PC-9 (cell line): ENCODE measurements at regions not wholly inside any gene's neighbourhood (a gene's known extent, or its start where the extent isn't known, plus 50 kb on each side); places are given as distances from the start of the nearest gene placed in this dataset.

Experiments
- BruUV-seq: library from RNA; stranded (reverse); fragments of 400-500 nt; replicated peaks from 2 replicates; lab custom pipeline; 2021; lab: Mats Ljungman, UMichigan
- CTCF ChIA-PET: fragments of 300-600 bp; sonication (Branson Sonifier 250); formaldehyde crosslinking; loops from one replicate; lab custom pipeline; 2022; ENCODE audit warnings: antibody characterized with exemption; lab: Charles Lee
- POLR2A ChIA-PET: fragments of 300-600 bp; sonication (Branson Sonifier 250); formaldehyde crosslinking; loops from one replicate; lab custom pipeline; 2022; ENCODE audit warnings: antibody characterized with exemption; ENCODE audit not compliant: unreplicated experiment; lab: Charles Lee
- DNase-seq, 2 experiments: peaks; one replicate each; pipeline versions ENCODE4 v3.0.0 to v3.0.0-alpha.2; 2015 to 2022; ENCODE audit warnings: mixed read lengths in 1 of 2
- H2AFZ ChIP-seq: fragments of 200-600 bp; sonication (generic); 2 replicates; pipeline ENCODE4 v1.8.1; 2017; ENCODE audit warnings: antibody characterized with exemption
- H3F3A ChIP-seq: fragments of 200-600 bp; sonication (generic); 2 replicates; pipeline ENCODE4 v1.8.1; 2017; ENCODE audit warnings: antibody characterized with exemption, mild to moderate bottlenecking, low read depth; ENCODE audit not compliant: insufficient read depth
- H3K27ac ChIP-seq: fragments of 200-600 bp; sonication (generic); 2 replicates; pipeline ENCODE4 v1.6.1; 2016; ENCODE audit warnings: mixed run types
- H3K27me3 ChIP-seq: fragments of 200-600 bp; sonication (generic); 2 replicates; pipeline ENCODE4 v1.6.1; 2016; ENCODE audit warnings: low read depth, mixed run types; ENCODE audit not compliant: insufficient read depth
- H3K36me3 ChIP-seq: fragments of 200-600 bp; sonication (generic); 2 replicates; pipeline ENCODE4 v1.6.1; 2016; ENCODE audit warnings: low read depth, mixed run types
- H3K4me1 ChIP-seq: fragments of 200-600 bp; sonication (generic); replicated peaks from 2 replicates; pipeline ENCODE4 v1.6.1; 2016; ENCODE audit warnings: mixed run types; ENCODE audit not compliant: insufficient read depth
- H3K4me2 ChIP-seq: fragments of 200-600 bp; sonication (generic); 2 replicates; pipeline ENCODE4 v1.6.1; 2017; ENCODE audit warnings: mixed run types
- H3K4me3 ChIP-seq: fragments of 200-600 bp; sonication (generic); 2 replicates; pipeline ENCODE4 v1.6.1; 2016; ENCODE audit warnings: mixed run types
- H3K79me2 ChIP-seq: fragments of 200-600 bp; sonication (generic); 2 replicates; pipeline ENCODE4 v1.6.1; 2017; ENCODE audit warnings: low read depth, mixed run types
- H3K9me2 ChIP-seq: fragments of 200-600 bp; sonication (generic); 2 replicates; pipeline ENCODE4 v1.8.1; 2017; ENCODE audit warnings: mild to moderate bottlenecking; ENCODE audit not compliant: insufficient read depth
- H3K9me3 ChIP-seq: fragments of 200-600 bp; sonication (generic); 2 replicates; pipeline ENCODE4 v1.8.1; 2016; ENCODE audit warnings: low read depth; ENCODE audit not compliant: insufficient read depth
- H4K20me1 ChIP-seq: fragments of 200-600 bp; sonication (generic); 2 replicates; pipeline ENCODE4 v1.8.1; 2017; ENCODE audit not compliant: insufficient read depth
- EZH2 ChIP-seq: fragments of 200-600 bp; sonication (generic); IDR thresholded peaks from 2 replicates; pipeline ENCODE4 v1.8.0; 2017; ENCODE audit warnings: antibody characterized with exemption, low read depth
- intact Hi-C: fragments of 100-400 bp; cut with micrococcal nuclease; formaldehyde crosslinking; loops from one replicate; pipeline ENCODE4 v1.10.0; 2022; ENCODE audit not compliant: unreplicated experiment
- TF ChIP-seq, protein P1 (sequence below): fragments of 200-600 bp; sonication (generic); conservative IDR thresholded peaks from 2 replicates; pipeline ENCODE4 v1.6.1; 2017; ENCODE audit warnings: mixed run types, antibody characterized with exemption, mild to moderate bottlenecking, moderate library complexity

DNA sequence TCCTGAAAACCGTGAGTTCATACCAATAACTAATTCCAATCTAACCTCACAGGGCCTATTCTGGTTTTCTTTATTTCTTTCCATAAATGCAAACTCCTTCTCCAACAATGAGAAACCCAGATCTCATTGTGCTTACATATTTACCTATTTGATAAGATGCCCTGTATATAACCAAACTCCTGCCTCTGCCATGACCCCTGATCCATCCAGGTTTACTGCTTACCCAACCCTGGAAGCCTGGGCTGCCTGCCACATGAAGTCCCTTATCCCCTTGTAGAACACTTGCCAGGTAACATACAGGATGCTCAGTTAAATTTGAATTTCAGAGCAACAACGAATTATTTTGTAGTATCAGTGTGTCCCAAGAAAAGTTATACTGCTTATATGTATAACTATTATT lies 766.1 kb downstream of the LTN1 start:
- CTCF ChIA-PET: no interaction called here
- no peaks in the 10 kb centered on the region for H3K36me3 ChIP-seq

GRCh38 chr21:28224191-28224726 lies 768.4 kb downstream of the LTN1 start:
- no peaks in the 10 kb centered on the region for H4K20me1 ChIP-seq
- no peaks in the 10 kb centered on the region for H3K4me1 ChIP-seq
- intact Hi-C loops: no loop called here
- no peak overlapping the region for H2AFZ ChIP-seq
- no peak overlapping the region for H3K4me2 ChIP-seq
- H3K27me3 ChIP-seq: no peaks in the 10 kb centered on the region
- H3K79me2 ChIP-seq: no peaks in the 10 kb centered on the region
- BruUV-seq: no TSS peak
- no peaks in the 10 kb centered on the region for H3K9me2 ChIP-seq
- H3K36me3 ChIP-seq: no peaks in the 10 kb centered on the region
- TF ChIP-seq, protein P1, sequence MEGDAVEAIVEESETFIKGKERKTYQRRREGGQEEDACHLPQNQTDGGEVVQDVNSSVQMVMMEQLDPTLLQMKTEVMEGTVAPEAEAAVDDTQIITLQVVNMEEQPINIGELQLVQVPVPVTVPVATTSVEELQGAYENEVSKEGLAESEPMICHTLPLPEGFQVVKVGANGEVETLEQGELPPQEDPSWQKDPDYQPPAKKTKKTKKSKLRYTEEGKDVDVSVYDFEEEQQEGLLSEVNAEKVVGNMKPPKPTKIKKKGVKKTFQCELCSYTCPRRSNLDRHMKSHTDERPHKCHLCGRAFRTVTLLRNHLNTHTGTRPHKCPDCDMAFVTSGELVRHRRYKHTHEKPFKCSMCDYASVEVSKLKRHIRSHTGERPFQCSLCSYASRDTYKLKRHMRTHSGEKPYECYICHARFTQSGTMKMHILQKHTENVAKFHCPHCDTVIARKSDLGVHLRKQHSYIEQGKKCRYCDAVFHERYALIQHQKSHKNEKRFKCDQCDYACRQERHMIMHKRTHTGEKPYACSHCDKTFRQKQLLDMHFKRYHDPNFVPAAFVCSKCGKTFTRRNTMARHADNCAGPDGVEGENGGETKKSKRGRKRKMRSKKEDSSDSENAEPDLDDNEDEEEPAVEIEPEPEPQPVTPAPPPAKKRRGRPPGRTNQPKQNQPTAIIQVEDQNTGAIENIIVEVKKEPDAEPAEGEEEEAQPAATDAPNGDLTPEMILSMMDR: no peak
- TF ChIP-seq EZH2: no peak
- no peaks in the 10 kb centered on the region for H3F3A ChIP-seq
- no peaks in the 10 kb centered on the region for H3K9me3 ChIP-seq
- ChIA-PET POLR2A (no interaction called here), CTCF (no interaction called here)
- H3K27ac ChIP-seq: no peak overlapping the region
- no peak for DNase-seq
- no peak overlapping the region for H3K4me3 ChIP-seq

More for the DNA sequence above, 766.1 kb downstream of the LTN1 start:
- H2AFZ ChIP-seq: no peak overlapping the region
- no peak for DNase-seq
- H3K79me2 ChIP-seq: no peaks in the 10 kb centered on the region
- no peaks in the 10 kb centered on the region for H4K20me1 ChIP-seq
- no TSS peak for BruUV-seq
- no peaks in the 10 kb centered on the region for H3K27me3 ChIP-seq
- no peak overlapping the region for H3K4me3 ChIP-seq
- no peak overlapping the region for H3K4me2 ChIP-seq
- intact Hi-C loops: no loop called here
- POLR2A ChIA-PET: no interaction called here
- H3K9me3 ChIP-seq: no peaks in the 10 kb centered on the region
- TF ChIP-seq, protein P1: no peak
- TF ChIP-seq EZH2: no peak
- no peaks in the 10 kb centered on the region for H3F3A ChIP-seq
- H3K27ac ChIP-seq: no peak overlapping the region
- no peaks in the 10 kb centered on the region for H3K9me2 ChIP-seq
- no peaks in the 10 kb centered on the region for H3K4me1 ChIP-seq

DNA sequence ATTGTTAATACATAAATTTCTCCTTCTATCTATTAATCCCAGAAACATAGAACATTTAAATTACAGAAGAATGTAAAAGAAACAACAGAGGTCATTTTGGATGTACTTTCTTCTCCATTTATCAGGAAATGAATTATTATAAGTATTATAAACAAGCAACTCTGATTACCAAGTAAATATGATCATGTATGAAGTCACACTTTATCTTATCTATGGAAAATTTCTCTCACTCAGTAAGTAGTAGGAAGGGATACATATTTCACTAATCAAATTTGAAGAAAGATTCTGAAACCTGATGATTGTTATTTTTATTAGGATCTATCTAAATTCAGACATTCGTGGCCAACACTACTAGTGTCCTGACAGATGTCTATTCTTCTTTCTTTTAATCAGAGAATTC lies 770.7 kb downstream of the LTN1 start:
- H3K4me3 ChIP-seq: no peak overlapping the region
- no peak for DNase-seq
- no peaks in the 10 kb centered on the region for H3K27me3 ChIP-seq
- BruUV-seq: no TSS peak
- no peak for TF ChIP-seq EZH2
- H3K79me2 ChIP-seq: no peaks in the 10 kb centered on the region
- H4K20me1 ChIP-seq: no peaks in the 10 kb centered on the region
- H3K27ac ChIP-seq: no peak overlapping the region
- H3K4me1 ChIP-seq: no peaks in the 10 kb centered on the region
- ChIA-PET CTCF (no interaction called here), POLR2A (no interaction called here)
- H3K4me2 ChIP-seq: no peak overlapping the region
- no peaks in the 10 kb centered on the region for H3K9me3 ChIP-seq
- intact Hi-C loops: no loop called here
- no peaks in the 10 kb centered on the region for H3F3A ChIP-seq
- H3K9me2 ChIP-seq: no peaks in the 10 kb centered on the region
- no peak overlapping the region for H2AFZ ChIP-seq
- H3K36me3 ChIP-seq: no peaks in the 10 kb centered on the region

DNA sequence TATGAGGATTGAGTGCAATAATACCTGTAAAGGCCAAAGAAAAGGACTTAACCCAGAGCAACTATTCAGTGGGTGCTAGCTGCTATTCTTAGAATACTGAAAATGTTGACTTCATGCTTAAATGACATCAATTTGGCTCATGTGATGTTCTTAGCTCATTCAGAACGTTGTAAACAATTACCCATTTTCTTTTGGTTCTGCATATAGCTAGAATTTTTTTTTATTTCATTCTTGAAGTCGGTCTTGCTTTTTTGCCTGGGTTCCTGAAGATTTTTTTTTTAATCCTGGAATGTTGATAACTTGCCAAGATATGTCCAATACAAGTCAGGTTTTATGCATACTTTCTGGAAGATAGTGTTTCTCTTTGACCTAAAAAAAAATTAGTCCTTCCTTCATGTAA lies 772.0 kb downstream of the LTN1 start:
- TF ChIP-seq EZH2: no peak
- TF ChIP-seq, protein P1: no peak
- Histone ChIP-seq H3K9me3 (no peaks in the 10 kb centered on the region), H3K4me2 (no peak overlapping the region), H3K4me3 (no peak overlapping the region), H3K27me3 (no peaks in the 10 kb centered on the region), H3K36me3 (no peaks in the 10 kb centered on the region), H3K4me1 (no peaks in the 10 kb centered on the region), H2AFZ (no peak overlapping the region), H3F3A (no peaks in the 10 kb centered on the region), H4K20me1 (no peaks in the 10 kb centered on the region), H3K79me2 (no peaks in the 10 kb centered on the region), H3K27ac (no peak overlapping the region), H3K9me2 (no peaks in the 10 kb centered on the region)
- intact Hi-C loops: loop anchor here (1.0 kb wide), 1 partner anchor 15 kb away; no protein-coding TSS in a partner anchor
- BruUV-seq: no TSS peak
- CTCF ChIA-PET: no interaction called here
- DNase-seq: no peak
- POLR2A ChIA-PET: interaction anchor here (0.6 kb wide), 2 partner anchors 113 to 126 kb away, joined by 5 to 8 read pairs; no protein-coding TSS in a partner anchor
